Ecto neural progenitor cell (in vitro differentiated cells): ENCODE measurements at regions not wholly inside any gene's neighbourhood (a gene's known extent, or its start where the extent isn't known, plus 50 kb on each side); places are given as distances from the start of the nearest gene placed in this dataset.
"Not testable (repeated sequence)": the region's sequence is repeated elsewhere in the genome, so short reads cannot be mapped to it uniquely, and the experiment has no call there.

Experiments
- DNase-seq: peaks from one replicate; pipeline ENCODE4 v3.0.0-alpha.2; 2018; ENCODE audit warnings: low spot score

GRCh38 chrX:115357326-115358120, 68.0 kb downstream of the LUZP4 start:
- no peak for DNase-seq

- not testable (repeated sequence) for DNase-seq
Observed at GRCh38 chrX:115359508-115359907, 70.0 kb downstream of the LUZP4 start.

GRCh38 chrX:115360220-115360781, 70.8 kb downstream of the LUZP4 start:
- no peak for DNase-seq

GRCh38 chrX:115362334-115363095, 73.0 kb downstream of the LUZP4 start:
- DNase-seq, result no peak

- DNase-seq, result no peak
Observed at GRCh38 chrX:115363372-115363771, 73.9 kb downstream of the LUZP4 start.

- DNase-seq, result no peak
Observed at GRCh38 chrX:115363897-115364296, 74.4 kb downstream of the LUZP4 start.

- DNase-seq, result no peak
Observed at GRCh38 chrX:115364670-115365069, 75.2 kb downstream of the LUZP4 start.

- DNase-seq, result no peak
Observed at GRCh38 chrX:115366535-115366934, 77.0 kb downstream of the LUZP4 start.

- DNase-seq, result no peak
Observed at GRCh38 chrX:115367455-115367854, 77.9 kb downstream of the LUZP4 start.

- no peak for DNase-seq
Observed at GRCh38 chrX:115367951-115368350, 78.4 kb downstream of the LUZP4 start.

GRCh38 chrX:115368876-115369275, 79.4 kb downstream of the LUZP4 start:
- DNase-seq, result no peak

GRCh38 chrX:115372152-115372551, 82.6 kb downstream of the LUZP4 start:
- no peak for DNase-seq

- peak; percentile 52 for DNase-seq
Observed at GRCh38 chrX:115373308-115373707, 83.8 kb downstream of the LUZP4 start.

GRCh38 chrX:115378471-115378870, 89.0 kb downstream of the LUZP4 start:
- no peak for DNase-seq

- no peak for DNase-seq
Observed at GRCh38 chrX:115387327-115387726, 97.8 kb downstream of the LUZP4 start.

- DNase-seq, result no peak
Observed at GRCh38 chrX:115388879-115389278, 99.4 kb downstream of the LUZP4 start.

GRCh38 chrX:115390078-115390477, 100.6 kb downstream of the LUZP4 start:
- DNase-seq, result no peak

- no peak for DNase-seq
Observed at GRCh38 chrX:115392031-115392430, 102.5 kb downstream of the LUZP4 start.

GRCh38 chrX:115392871-115393270, 103.4 kb downstream of the LUZP4 start:
- no peak for DNase-seq

- DNase-seq, result no peak
Observed at GRCh38 chrX:115393271-115393670, 103.8 kb downstream of the LUZP4 start.

- not testable (repeated sequence) for DNase-seq
Observed at GRCh38 chrX:115394806-115395205, 105.3 kb downstream of the LUZP4 start.

GRCh38 chrX:115399306-115399705, 109.8 kb downstream of the LUZP4 start:
- no peak for DNase-seq

- DNase-seq, result peak; percentile 53
Observed at GRCh38 chrX:115400960-115401359, 111.4 kb downstream of the LUZP4 start.
